ENCODE measurements at regions not wholly inside any gene's neighbourhood (a gene's known extent, or its start where the extent isn't known, plus 50 kb on each side); places are given as distances from the start of the nearest gene placed in this dataset.

DNA sequence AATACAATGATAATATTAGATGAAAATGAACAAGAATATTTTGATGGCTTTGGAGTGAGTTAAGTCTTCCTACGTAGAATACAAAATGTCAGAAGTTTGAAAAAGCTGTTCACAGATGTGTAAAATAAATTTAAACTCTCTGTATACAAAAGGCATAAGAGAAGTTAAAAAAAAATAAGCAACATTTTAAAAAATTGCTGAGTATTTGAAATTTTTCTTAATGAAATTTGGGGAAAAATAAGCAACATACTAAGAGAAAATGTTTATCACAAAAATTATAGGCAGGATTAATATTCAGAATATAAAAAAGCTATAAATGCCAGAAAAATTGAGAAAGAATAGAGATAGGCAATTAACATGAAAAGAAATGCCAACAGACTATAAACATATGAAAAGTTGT is 470.7 kb upstream of the TRPC7 start:
- POLR2A ChIA-PET, result no interaction called here
- H3K27me3 Mint-ChIP-seq (ENCODE audit: insufficient read depth, unreplicated experiment), result peaks cover 12% of the 10 kb centered on the region

DNA sequence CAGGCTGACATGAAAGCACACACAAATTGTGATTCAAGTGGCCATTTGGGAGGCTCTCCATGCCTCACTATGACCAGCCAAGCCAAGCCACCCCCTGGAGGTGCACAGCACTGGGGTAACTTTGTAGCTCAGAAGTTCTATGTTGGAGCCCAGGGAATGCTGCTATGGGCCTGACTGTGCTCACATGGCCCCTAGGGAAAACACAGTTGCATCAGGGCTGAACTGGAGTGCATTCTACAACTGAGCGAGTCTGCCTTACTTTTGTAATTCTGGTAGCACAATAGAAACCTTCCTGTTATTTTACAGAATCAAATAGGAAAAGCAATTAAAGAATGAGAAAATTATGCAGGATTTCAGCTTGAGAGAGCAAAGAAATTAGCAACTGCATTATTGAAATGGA is 455.5 kb upstream of the TRPC7 start:
- CTCF ChIA-PET, result no interaction called here

More for the DNA sequence above, 470.7 kb upstream of the TRPC7 start:
- H3K36me3 Mint-ChIP-seq (ENCODE audit: insufficient read depth, unreplicated experiment), result no peaks in the 10 kb centered on the region
- no peaks in the 10 kb centered on the region for H3K4me1 ChIP-seq
- TF ChIP-seq CTCF (IDR thresholded peaks at IDR 0.05; ENCODE audit: insufficient read depth in 1 of 2, low read depth in 1 of 2, low read length in 1 of 2, severe bottlenecking in 1 of 2, unreplicated experiment in 1 of 2), result no peak
- no peaks in the 10 kb centered on the region for H3K4me1 Mint-ChIP-seq (ENCODE audit: low read depth, unreplicated experiment)
- CTCF ChIA-PET, result no interaction called here
- no peak overlapping the region for H3K4me3 ChIP-seq (ENCODE audit: low read depth, low read length)
- no peaks in the 10 kb centered on the region for H3K9me3 Mint-ChIP-seq (ENCODE audit: unreplicated experiment)
- H3K36me3 ChIP-seq (ENCODE audit: control insufficient read depth, insufficient read depth, low read length), result no peaks in the 10 kb centered on the region
- no peaks in the 10 kb centered on the region for H3K27me3 ChIP-seq (replicated peaks; ENCODE audit: control insufficient read depth, insufficient read depth, low read length)
- no TSS peak for BruUV-seq (replicated peaks)
- no peak overlapping the region for H3K27ac Mint-ChIP-seq (ENCODE audit: unreplicated experiment)
- intact Hi-C loops (cut with micrococcal nuclease; ENCODE audit: unreplicated experiment), result no loop called here
- H3K4me3 Mint-ChIP-seq (ENCODE audit: unreplicated experiment), result no peak overlapping the region
- H3K9me3 ChIP-seq, result peaks cover 3% of the 10 kb centered on the region; the same call in 1 of the 2 replicates
- no peak for DNase-seq

GRCh38 chr5:136819526-136820302 is 454.4 kb upstream of the TRPC7 start:
- H3K4me3 Mint-ChIP-seq (ENCODE audit: unreplicated experiment), result no peak overlapping the region
- no peak overlapping the region for H3K4me3 ChIP-seq (ENCODE audit: low read depth, low read length)
- no peaks in the 10 kb centered on the region for H3K4me1 ChIP-seq
- H3K9me3 Mint-ChIP-seq (ENCODE audit: unreplicated experiment), result no peaks in the 10 kb centered on the region
- H3K4me1 Mint-ChIP-seq (ENCODE audit: low read depth, unreplicated experiment), result no peaks in the 10 kb centered on the region
- intact Hi-C loops (cut with micrococcal nuclease; ENCODE audit: unreplicated experiment), result no loop called here
- ChIA-PET POLR2A (no interaction called here), CTCF (no interaction called here)
- no peaks in the 10 kb centered on the region for H3K27me3 ChIP-seq (replicated peaks; ENCODE audit: control insufficient read depth, insufficient read depth, low read length)
- no peaks in the 10 kb centered on the region for H3K36me3 Mint-ChIP-seq (ENCODE audit: insufficient read depth, unreplicated experiment)
- no peaks in the 10 kb centered on the region for H3K36me3 ChIP-seq (ENCODE audit: control insufficient read depth, insufficient read depth, low read length)
- no peak overlapping the region for H3K27ac Mint-ChIP-seq (ENCODE audit: unreplicated experiment)
- H3K27me3 Mint-ChIP-seq (ENCODE audit: insufficient read depth, unreplicated experiment), result no peaks in the 10 kb centered on the region
- BruUV-seq (replicated peaks), result no TSS peak
- no peaks in the 10 kb centered on the region for H3K9me3 ChIP-seq
- no peak for DNase-seq
- peak in 1 of 2 experiments; percentile 9 for TF ChIP-seq CTCF (IDR thresholded peaks at IDR 0.05; ENCODE audit: insufficient read depth in 1 of 2, low read depth in 1 of 2, low read length in 1 of 2, severe bottlenecking in 1 of 2, unreplicated experiment in 1 of 2)

More for the DNA sequence above, 455.5 kb upstream of the TRPC7 start:
- Histone ChIP-seq H3K9me3 (no peaks in the 10 kb centered on the region), H3K27me3 (replicated peaks; ENCODE audit: control insufficient read depth, insufficient read depth, low read length) (no peaks in the 10 kb centered on the region), H3K4me3 (ENCODE audit: low read depth, low read length) (no peak overlapping the region), H3K36me3 (ENCODE audit: control insufficient read depth, insufficient read depth, low read length) (no peaks in the 10 kb centered on the region), H3K4me1 (no peaks in the 10 kb centered on the region)
- no peak for TF ChIP-seq CTCF (IDR thresholded peaks at IDR 0.05; ENCODE audit: insufficient read depth in 1 of 2, low read depth in 1 of 2, low read length in 1 of 2, severe bottlenecking in 1 of 2, unreplicated experiment in 1 of 2)
- Mint-ChIP-seq H3K36me3 (ENCODE audit: insufficient read depth, unreplicated experiment) (no peaks in the 10 kb centered on the region), H3K4me3 (ENCODE audit: unreplicated experiment) (no peak overlapping the region), H3K4me1 (ENCODE audit: low read depth, unreplicated experiment) (no peaks in the 10 kb centered on the region), H3K27me3 (ENCODE audit: insufficient read depth, unreplicated experiment) (peaks cover 3% of the 10 kb centered on the region), H3K27ac (ENCODE audit: unreplicated experiment) (no peak overlapping the region), H3K9me3 (ENCODE audit: unreplicated experiment) (no peaks in the 10 kb centered on the region)
- POLR2A ChIA-PET, result no interaction called here
- no peak for DNase-seq
- BruUV-seq (replicated peaks), result no TSS peak
- intact Hi-C loops (cut with micrococcal nuclease; ENCODE audit: unreplicated experiment), result no loop called here

Data from Caco-2 (cell line).